ENCODE measurements at regions not wholly inside any gene's neighbourhood (a gene's known extent, or its start where the extent isn't known, plus 50 kb on each side); places are given as distances from the start of the nearest gene placed in this dataset.

GRCh38 chr15:70209499-70209898 is 111.8 kb upstream of the TLE3 start:
- RAD21 ChIA-PET (ENCODE audit: low non-redundant PET in 1 of 2, low total read pairs in 2 of 2, uncharacterized antibody in 2 of 2, unreplicated experiment in 2 of 2) = no interaction called here
- CTCF ChIA-PET = no interaction called here

More at GRCh38 chr15:70209499-70209898, 111.8 kb upstream of the TLE3 start:
- no peak for ATAC-seq
- H3K27me3 ChIP-seq (ENCODE audit: insufficient read depth, low read length) = peaks cover 18% of the 10 kb centered on the region; the same call in 1 of the 2 replicates
- no peak overlapping the region for H3K4me3 ChIP-seq (replicated peaks in 1 of 2; ENCODE audit: low read depth in 1 of 2, low read length in 2 of 2)
- H3K4me2 ChIP-seq (ENCODE audit: low read length) = no peak overlapping the region
- BruUV-seq (replicated peaks) = no TSS peak
- H3K9me2 ChIP-seq (ENCODE audit: insufficient read depth) = no peaks in the 10 kb centered on the region
- H4K20me1 ChIP-seq (ENCODE audit: insufficient read depth) = no peaks in the 10 kb centered on the region
- no peaks in the 10 kb centered on the region for H3K79me2 ChIP-seq (ENCODE audit: insufficient read depth, low read length)
- no peak overlapping the region for H3K9ac ChIP-seq (ENCODE audit: low read length)
- H3K4me1 ChIP-seq (ENCODE audit: control insufficient read depth in 1 of 2, insufficient read depth in 2 of 2, low read length in 2 of 2) = no peaks in the 10 kb centered on the region
- no peak overlapping the region for H3K27ac ChIP-seq (ENCODE audit: low read depth, low read length)
- POLR2A ChIA-PET = no interaction called here
- H2AFZ ChIP-seq (ENCODE audit: low read depth, low read length, poor library complexity, severe bottlenecking) = no peak overlapping the region
- no peaks in the 10 kb centered on the region for H3K9me3 ChIP-seq (ENCODE audit: control insufficient read depth in 1 of 2, insufficient read depth in 1 of 2, low read depth in 1 of 2, low read length in 2 of 2)
- intact Hi-C loops (cut with micrococcal nuclease) = no loop called here
- no peak for DNase-seq (ENCODE audit: low read depth, low spot score)
- no peak for TF ChIP-seq TCF7L2 (IDR thresholded peaks at IDR 0.05; ENCODE audit: borderline replicate concordance, extremely low read depth, insufficient read depth, insufficient read length)
- TF ChIP-seq ZBTB33 (IDR thresholded peaks at IDR 0.05; ENCODE audit: extremely low read depth, insufficient replicate concordance, low read length) = no peak
- TF ChIP-seq ATF3 (IDR thresholded peaks at IDR 0.05) = no peak
- no peak for TF ChIP-seq CEBPB (IDR thresholded peaks at IDR 0.05; ENCODE audit: low read depth)
- TF ChIP-seq FOSL1 (IDR thresholded peaks at IDR 0.05; ENCODE audit: low read depth) = no peak
- TF ChIP-seq CBX3 (IDR thresholded peaks at IDR 0.05; ENCODE audit: low read depth) = no peak
- no peak for TF ChIP-seq CTCF (IDR thresholded peaks at IDR 0.05 in 2 of 3, conservative IDR thresholded peaks at IDR 0.05 in 1 of 3; ENCODE audit: borderline replicate concordance in 1 of 3, insufficient read depth in 1 of 3, low read depth in 2 of 3, low read length in 2 of 3)
- no peak for TF ChIP-seq EZH2 (IDR thresholded peaks at IDR 0.05)
- TF ChIP-seq, protein P1, sequence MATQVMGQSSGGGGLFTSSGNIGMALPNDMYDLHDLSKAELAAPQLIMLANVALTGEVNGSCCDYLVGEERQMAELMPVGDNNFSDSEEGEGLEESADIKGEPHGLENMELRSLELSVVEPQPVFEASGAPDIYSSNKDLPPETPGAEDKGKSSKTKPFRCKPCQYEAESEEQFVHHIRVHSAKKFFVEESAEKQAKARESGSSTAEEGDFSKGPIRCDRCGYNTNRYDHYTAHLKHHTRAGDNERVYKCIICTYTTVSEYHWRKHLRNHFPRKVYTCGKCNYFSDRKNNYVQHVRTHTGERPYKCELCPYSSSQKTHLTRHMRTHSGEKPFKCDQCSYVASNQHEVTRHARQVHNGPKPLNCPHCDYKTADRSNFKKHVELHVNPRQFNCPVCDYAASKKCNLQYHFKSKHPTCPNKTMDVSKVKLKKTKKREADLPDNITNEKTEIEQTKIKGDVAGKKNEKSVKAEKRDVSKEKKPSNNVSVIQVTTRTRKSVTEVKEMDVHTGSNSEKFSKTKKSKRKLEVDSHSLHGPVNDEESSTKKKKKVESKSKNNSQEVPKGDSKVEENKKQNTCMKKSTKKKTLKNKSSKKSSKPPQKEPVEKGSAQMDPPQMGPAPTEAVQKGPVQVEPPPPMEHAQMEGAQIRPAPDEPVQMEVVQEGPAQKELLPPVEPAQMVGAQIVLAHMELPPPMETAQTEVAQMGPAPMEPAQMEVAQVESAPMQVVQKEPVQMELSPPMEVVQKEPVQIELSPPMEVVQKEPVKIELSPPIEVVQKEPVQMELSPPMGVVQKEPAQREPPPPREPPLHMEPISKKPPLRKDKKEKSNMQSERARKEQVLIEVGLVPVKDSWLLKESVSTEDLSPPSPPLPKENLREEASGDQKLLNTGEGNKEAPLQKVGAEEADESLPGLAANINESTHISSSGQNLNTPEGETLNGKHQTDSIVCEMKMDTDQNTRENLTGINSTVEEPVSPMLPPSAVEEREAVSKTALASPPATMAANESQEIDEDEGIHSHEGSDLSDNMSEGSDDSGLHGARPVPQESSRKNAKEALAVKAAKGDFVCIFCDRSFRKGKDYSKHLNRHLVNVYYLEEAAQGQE (IDR thresholded peaks at IDR 0.05; ENCODE audit: low read depth) = no peak
- TF ChIP-seq JUND (IDR thresholded peaks at IDR 0.05) = no peak
- no peak for TF ChIP-seq YY1 (IDR thresholded peaks at IDR 0.05; ENCODE audit: extremely low read depth, insufficient replicate concordance, low read depth, low read length)
- no peak for TF ChIP-seq POLR2A (IDR thresholded peaks at IDR 0.05; ENCODE audit: borderline replicate concordance, extremely low read depth, insufficient read depth, insufficient read length)
- TF ChIP-seq EGR1 (IDR thresholded peaks at IDR 0.05; ENCODE audit: low read depth) = no peak
- no peak for TF ChIP-seq ZFX (IDR thresholded peaks at IDR 0.05)
- TF ChIP-seq POLR2AphosphoS5 (IDR thresholded peaks at IDR 0.05; ENCODE audit: low read depth, low read length) = no peak
- TF ChIP-seq ZNF274 (IDR thresholded peaks at IDR 0.05; ENCODE audit: low read depth, low read length) = no peak
- H3K36me3 ChIP-seq (ENCODE audit: control insufficient read depth in 1 of 2, insufficient read depth in 2 of 2, low read length in 2 of 2) = no peaks in the 10 kb centered on the region
